Heart right ventricle (tissue), 16 donors: ENCODE measurements at regions not wholly inside any gene's neighbourhood (a gene's known extent, or its start where the extent isn't known, plus 50 kb on each side); places are given as distances from the start of the nearest gene placed in this dataset.
A peak's percentile ranks its signal among the peaks of the same experiment; 100 is the strongest.

Experiments
- ATAC-seq, 8 donors: fragments of 200-7000 bp; cut with Tn5 transposase; one replicate each; pipeline ENCODE4 v1.9.1; 2020; ENCODE audit warnings: mild to moderate bottlenecking in 8 of 8, moderate library complexity in 8 of 8, moderate number of reproducible peaks in 1 of 8
- DNase-seq, 2 donors: peaks; one replicate each; pipeline ENCODE4 v3.0.0-alpha.2; 2020
- H3K27ac ChIP-seq, 10 donors: fragments of 200-600 bp; sonication (generic) in 2 of 10; one replicate each; pipeline versions ENCODE4 v1.5.0 to v1.8.0; 2020 to 2022; ENCODE audit warnings: mild to moderate bottlenecking in 3 of 10
- H3K27me3 ChIP-seq, 7 donors: fragments of 200-600 bp; one replicate each; pipeline ENCODE4 v1.8.0; 2021 to 2022; ENCODE audit warnings: mild to moderate bottlenecking in 2 of 7
- H3K36me3 ChIP-seq, 9 donors: fragments of 200-600 bp; sonication (generic) in 1 of 9; one replicate each; pipeline versions ENCODE4 v1.5.0 to v1.8.0; 2020 to 2022; ENCODE audit warnings: mild to moderate bottlenecking in 2 of 9
- H3K4me1 ChIP-seq, 9 donors: fragments of 200-600 bp; sonication (generic) in 1 of 9; one replicate each; pipeline versions ENCODE4 v1.5.0 to v1.8.0; 2020 to 2022; ENCODE audit warnings: mild to moderate bottlenecking in 4 of 9
- H3K4me3 ChIP-seq, 10 donors: fragments of 200-600 bp; sonication (generic) in 2 of 10; one replicate each; pipeline versions ENCODE4 v1.5.0 to v1.8.0; 2020 to 2022; ENCODE audit warnings: mild to moderate bottlenecking in 7 of 10, moderate library complexity in 2 of 10
- H3K9me3 ChIP-seq, 11 donors: fragments of 200-600 bp in 10 of 11; sonication (generic) in 2 of 11; one replicate each; pipeline versions ENCODE4 v1.5.0 to v1.8.0; 2013 to 2022; ENCODE audit warnings: mild to moderate bottlenecking in 2 of 11, control low read depth in 1 of 11, moderate library complexity in 1 of 11
- WGBS, 2 donors: extraction: QIAGEN DNeasy Blood & Tissue Kit; methylation state at CpG; one replicate each; pipeline ENCODE4 v1.1.7; 2013; ENCODE audit warnings: inconsistent platforms in 1 of 2; 5-methylcytosine and 5-hydroxymethylcytosine counted together
- intact Hi-C, 10 donors: fragments of 100-400 bp; cut with DNase I; formaldehyde crosslinking; loops; one replicate each; pipeline versions ENCODE4 v1.11.1 to v1.14.2; 2022
- TF ChIP-seq, protein P1 (sequence below), 9 donors: fragments of 200-600 bp; sonication (generic) in 2 of 9; IDR thresholded peaks; one replicate each; pipeline versions ENCODE4 v1.5.0 to v1.8.0; 2021 to 2022; ENCODE audit warnings: antibody characterized with exemption in 9 of 9, mild to moderate bottlenecking in 5 of 9, moderate library complexity in 1 of 9
- donor health status: Arrhythmogenic right ventricular cardiomyopathy.
- donor health status: ischemic (EF 13 %, LVEDD 7.1; RV severe dilation, severe dysfunction).
- donor health status: healthy with polysubstance abuse.
- donor health status: DM: no; HTN: yes; CAD: no.
- donor health status: DM: no; HTN: no; CAD: no.
- donor health status: ischemic (EF 25% LVEDD 6.9; RV normal size, moderate dysfunction).
- donor health status: ischemic (EF 25% LVEDD 5.7; RV mildly dilated, moderate dysfunction).
- donor health status: healthy.
- donor health status: DM: yes; HTN: yes; CAD: no.
- donor health status: Ischemic cardiomyopathy.
- donor health status: ischemic (EF 35%, LVEDD 5.7; RV mildly dilated, moderate dysfunction).
- donor health status: nonischemic (EF 11% LVEDD 7.7; RV severe dilation, severe dysfunction).
- donor health status: DM: yes; HTN: yes; CAD: no.
- donor health status: PGD.
- donor health status: ischemic (EF 29% LVEDD 5.4; RV normal size, mild dysfunction).
- donor health status: nonischemic (EF 23%, LVEDD 6.1; RV moderate dilation, normal function).

DNA sequence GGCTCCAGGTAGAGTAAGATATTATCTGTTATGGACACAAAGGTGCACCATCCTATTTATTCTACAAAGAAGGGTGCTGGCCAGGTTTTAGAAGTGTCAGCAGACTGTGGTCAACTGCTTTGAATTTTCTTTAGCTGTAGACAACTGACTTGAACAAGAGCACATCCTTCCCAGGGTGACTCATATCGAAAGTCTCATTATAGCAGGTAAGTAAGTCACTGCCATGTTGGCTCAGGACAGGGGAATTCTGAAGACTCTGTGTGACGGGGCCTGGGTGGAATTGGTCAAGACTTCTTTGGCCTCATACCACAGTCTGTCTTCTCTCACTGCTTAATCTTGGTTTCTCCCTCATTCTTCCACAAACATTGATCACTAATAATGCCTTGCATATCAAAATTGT, 214.5 kb upstream of the CDH9 start:
- H3K9me3 ChIP-seq: peaks cover 0 to 14% (median 0%) of the 10 kb centered on the region in 11 donors
- DNase-seq (no peak), ATAC-seq (no peak)
- TF ChIP-seq, protein P1, sequence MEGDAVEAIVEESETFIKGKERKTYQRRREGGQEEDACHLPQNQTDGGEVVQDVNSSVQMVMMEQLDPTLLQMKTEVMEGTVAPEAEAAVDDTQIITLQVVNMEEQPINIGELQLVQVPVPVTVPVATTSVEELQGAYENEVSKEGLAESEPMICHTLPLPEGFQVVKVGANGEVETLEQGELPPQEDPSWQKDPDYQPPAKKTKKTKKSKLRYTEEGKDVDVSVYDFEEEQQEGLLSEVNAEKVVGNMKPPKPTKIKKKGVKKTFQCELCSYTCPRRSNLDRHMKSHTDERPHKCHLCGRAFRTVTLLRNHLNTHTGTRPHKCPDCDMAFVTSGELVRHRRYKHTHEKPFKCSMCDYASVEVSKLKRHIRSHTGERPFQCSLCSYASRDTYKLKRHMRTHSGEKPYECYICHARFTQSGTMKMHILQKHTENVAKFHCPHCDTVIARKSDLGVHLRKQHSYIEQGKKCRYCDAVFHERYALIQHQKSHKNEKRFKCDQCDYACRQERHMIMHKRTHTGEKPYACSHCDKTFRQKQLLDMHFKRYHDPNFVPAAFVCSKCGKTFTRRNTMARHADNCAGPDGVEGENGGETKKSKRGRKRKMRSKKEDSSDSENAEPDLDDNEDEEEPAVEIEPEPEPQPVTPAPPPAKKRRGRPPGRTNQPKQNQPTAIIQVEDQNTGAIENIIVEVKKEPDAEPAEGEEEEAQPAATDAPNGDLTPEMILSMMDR (IDR thresholded peaks at IDR 0.05): no peak
- H3K36me3 ChIP-seq: no peaks in the 10 kb centered on the region
- WGBS, 2 donors: 69 to 73% methylated on average over 2 of the region's 2 CpGs
- H3K4me3 ChIP-seq: no peak overlapping the region
- H3K27ac ChIP-seq: no peak overlapping the region
- no peaks in the 10 kb centered on the region for H3K27me3 ChIP-seq
- no peaks in the 10 kb centered on the region for H3K4me1 ChIP-seq
- intact Hi-C loops: no loop called here

DNA sequence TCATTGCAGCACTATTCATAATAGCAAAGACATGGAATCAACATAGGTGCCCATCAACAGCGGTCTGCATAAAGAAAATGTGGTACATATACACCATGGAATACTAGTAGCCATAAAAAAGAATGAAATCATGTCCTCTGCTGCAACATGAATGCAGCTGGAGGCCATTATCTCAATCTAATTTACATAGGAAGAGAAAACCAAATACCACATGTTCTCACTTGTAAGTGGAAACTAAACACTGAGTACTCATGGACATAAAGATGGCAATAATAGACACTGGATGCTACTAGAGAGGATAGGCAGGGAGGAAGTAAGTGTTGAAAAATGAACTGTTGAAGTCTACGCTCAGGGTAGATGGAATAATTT, 203.9 kb upstream of the CDH9 start:
- Histone ChIP-seq H3K4me3 (no peak overlapping the region), H3K9me3 (peaks cover 0 to 5% (median 0%) of the 10 kb centered on the region in 11 donors), H3K27me3 (no peaks in the 10 kb centered on the region), H3K36me3 (no peaks in the 10 kb centered on the region), H3K27ac (no peak overlapping the region), H3K4me1 (no peaks in the 10 kb centered on the region)
- ATAC-seq (no peak), DNase-seq (no peak)
- TF ChIP-seq, protein P1 (IDR thresholded peaks at IDR 0.05): no peak
- intact Hi-C loops: no loop called here
- 83 to 86% methylated on average over 2 of the region's 2 CpGs for WGBS, 2 donors

DNA sequence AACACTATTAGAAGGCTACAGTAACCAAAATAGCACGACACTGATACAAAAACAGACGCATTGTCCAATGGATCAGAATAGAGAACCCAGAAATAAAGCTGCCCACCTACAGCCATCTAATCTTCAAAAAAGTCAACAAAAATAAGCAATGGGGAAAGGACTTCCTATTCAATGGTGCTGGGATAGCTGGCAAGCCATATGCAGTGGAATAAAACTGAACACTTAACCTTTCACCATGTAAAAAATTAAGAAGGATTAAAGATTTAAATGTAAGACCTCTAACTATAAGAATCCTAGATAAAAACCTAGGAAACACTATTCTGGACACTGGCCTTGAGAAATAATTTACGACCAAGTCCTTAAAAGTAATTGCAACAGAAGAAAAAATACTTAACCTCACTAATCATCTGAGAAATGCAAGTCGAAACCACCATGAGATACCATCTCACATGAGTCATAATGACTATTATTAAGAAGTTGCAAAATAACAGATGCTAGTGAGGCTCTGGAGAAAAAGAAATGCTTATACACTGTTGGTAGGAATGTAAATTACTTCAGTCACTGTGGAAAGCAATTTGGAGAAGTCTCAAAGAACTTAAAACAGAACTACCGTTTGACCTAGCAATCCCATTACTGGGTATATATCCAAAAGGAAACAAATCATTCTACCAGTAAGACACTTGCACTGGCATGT, 203.3 kb upstream of the CDH9 start:
- DNase-seq (no peak), ATAC-seq (peak in 2 of 8 donors; percentile 34 to 48)
- H3K4me3 ChIP-seq: no peak overlapping the region
- peaks cover 0 to 5% (median 0%) of the 10 kb centered on the region in 11 donors for H3K9me3 ChIP-seq
- intact Hi-C loops: no loop called here
- no peaks in the 10 kb centered on the region for H3K27me3 ChIP-seq
- WGBS, 2 donors: 62 to 73% methylated on average over 5 of the region's 5 CpGs
- TF ChIP-seq, protein P1 (IDR thresholded peaks at IDR 0.05): no peak
- no peak overlapping the region for H3K27ac ChIP-seq
- H3K36me3 ChIP-seq: no peaks in the 10 kb centered on the region
- no peaks in the 10 kb centered on the region for H3K4me1 ChIP-seq

DNA sequence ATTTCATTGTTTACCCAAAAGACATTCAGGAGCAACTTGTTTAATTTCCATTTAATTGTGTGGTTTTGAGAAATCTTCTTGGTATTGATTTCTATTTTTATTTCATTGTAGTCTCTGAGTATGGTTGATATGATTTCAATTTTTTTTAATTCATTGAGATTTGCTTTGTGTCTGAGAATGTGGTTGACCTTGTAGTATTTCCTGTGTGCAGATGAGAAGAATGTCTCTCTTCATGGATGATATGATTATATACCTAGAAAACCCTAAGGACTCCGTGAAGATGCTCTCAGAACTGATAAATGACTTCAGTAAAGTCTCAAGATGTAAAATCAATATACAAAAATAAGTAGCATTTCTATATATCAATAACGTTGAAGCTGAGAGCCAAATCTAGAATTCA, 202.4 kb upstream of the CDH9 start:
- DNase-seq (no peak), ATAC-seq (no peak)
- Histone ChIP-seq H3K27ac (no peak overlapping the region), H3K4me1 (no peaks in the 10 kb centered on the region), H3K36me3 (no peaks in the 10 kb centered on the region), H3K27me3 (no peaks in the 10 kb centered on the region), H3K4me3 (no peak overlapping the region), H3K9me3 (peaks cover 0 to 5% (median 0%) of the 10 kb centered on the region in 11 donors)
- intact Hi-C loops: no loop called here
- WGBS, 2 donors: 62 to 65% methylated on average over 2 of the region's 2 CpGs
- TF ChIP-seq, protein P1 (IDR thresholded peaks at IDR 0.05): no peak
